SH-SY5Y (cell line): ENCODE measurements at regions not wholly inside any gene's neighbourhood (a gene's known extent, or its start where the extent isn't known, plus 50 kb on each side); places are given as distances from the start of the nearest gene placed in this dataset.

Experiments
- GATA2 ChIP-seq: IDR thresholded peaks from 2 replicates; pipeline ENCODE4 v1.6.1; 2011; ENCODE audit warnings: mild to moderate bottlenecking, low read depth, low read length
- GATA3 ChIP-seq: IDR thresholded peaks from 2 replicates; pipeline ENCODE4 v1.6.1; 2011; ENCODE audit warnings: low read depth, mild to moderate bottlenecking, low read length, moderate library complexity

GRCh38 chr4:156335721-156336120 lies 382.1 kb upstream of the CTSO start:
- no peak for TF ChIP-seq GATA2
- no peak for TF ChIP-seq GATA3
